Neural cell (in vitro differentiated cells): ENCODE measurements at regions not wholly inside any gene's neighbourhood (a gene's known extent, or its start where the extent isn't known, plus 50 kb on each side); places are given as distances from the start of the nearest gene placed in this dataset.

Experiments used
- EZH2 ChIP-seq: fragments of 200-600, 300-800 bp; shearing (Covaris generic), sonication (generic); IDR thresholded peaks from 2 replicates; pipeline ENCODE4 v1.6.1; 2014; ENCODE audit warnings: antibody characterized with exemption, low read length, borderline replicate concordance, mild to moderate bottlenecking; ENCODE audit not compliant: insufficient read depth, poor library complexity, severe bottlenecking
- POLR2AphosphoS5 ChIP-seq: IDR thresholded peaks from 2 replicates; pipeline ENCODE4 v1.6.1; 2012
- RAD21 ChIP-seq: fragments of 450-650 bp; conservative IDR thresholded peaks from 2 replicates; pipeline ENCODE4 v1.6.1; 2014; ENCODE audit warnings: antibody characterized with exemption, mild to moderate bottlenecking, moderate library complexity
- TAF1 ChIP-seq: IDR thresholded peaks from 2 replicates; pipeline ENCODE4 v1.6.1; 2012; ENCODE audit warnings: low read depth
- TF ChIP-seq, protein P1 (sequence below): IDR thresholded peaks from 2 replicates; pipeline ENCODE4 v1.6.1; 2012; ENCODE audit warnings: borderline replicate concordance
- TF ChIP-seq, protein P2 (sequence below): fragments of 450-650 bp; IDR thresholded peaks from 2 replicates; pipeline ENCODE4 v1.5.1; 2014; ENCODE audit warnings: antibody characterized with exemption, mild to moderate bottlenecking, moderate library complexity; ENCODE audit not compliant: poor library complexity, severe bottlenecking

DNA sequence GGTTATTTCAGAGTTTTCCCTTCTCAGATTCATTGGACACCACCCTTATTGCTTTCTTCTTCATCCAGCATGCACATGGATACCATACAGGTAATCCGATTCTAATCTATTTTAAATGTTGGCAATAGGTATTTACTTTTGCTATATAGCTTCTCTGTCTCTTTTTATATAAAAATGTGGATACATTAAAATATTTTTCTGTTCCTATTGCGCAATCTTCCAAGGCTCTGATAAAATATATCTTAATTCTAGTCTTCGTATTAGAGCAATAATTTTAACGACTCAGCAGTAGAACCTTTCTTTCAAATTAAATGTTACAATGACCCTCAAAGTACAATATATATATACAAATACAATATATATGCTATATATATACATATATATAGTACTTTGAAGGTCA lies 239.8 kb downstream of the DCAF12L2 start:
- no peak for TF ChIP-seq POLR2AphosphoS5
- TF ChIP-seq, protein P1, sequence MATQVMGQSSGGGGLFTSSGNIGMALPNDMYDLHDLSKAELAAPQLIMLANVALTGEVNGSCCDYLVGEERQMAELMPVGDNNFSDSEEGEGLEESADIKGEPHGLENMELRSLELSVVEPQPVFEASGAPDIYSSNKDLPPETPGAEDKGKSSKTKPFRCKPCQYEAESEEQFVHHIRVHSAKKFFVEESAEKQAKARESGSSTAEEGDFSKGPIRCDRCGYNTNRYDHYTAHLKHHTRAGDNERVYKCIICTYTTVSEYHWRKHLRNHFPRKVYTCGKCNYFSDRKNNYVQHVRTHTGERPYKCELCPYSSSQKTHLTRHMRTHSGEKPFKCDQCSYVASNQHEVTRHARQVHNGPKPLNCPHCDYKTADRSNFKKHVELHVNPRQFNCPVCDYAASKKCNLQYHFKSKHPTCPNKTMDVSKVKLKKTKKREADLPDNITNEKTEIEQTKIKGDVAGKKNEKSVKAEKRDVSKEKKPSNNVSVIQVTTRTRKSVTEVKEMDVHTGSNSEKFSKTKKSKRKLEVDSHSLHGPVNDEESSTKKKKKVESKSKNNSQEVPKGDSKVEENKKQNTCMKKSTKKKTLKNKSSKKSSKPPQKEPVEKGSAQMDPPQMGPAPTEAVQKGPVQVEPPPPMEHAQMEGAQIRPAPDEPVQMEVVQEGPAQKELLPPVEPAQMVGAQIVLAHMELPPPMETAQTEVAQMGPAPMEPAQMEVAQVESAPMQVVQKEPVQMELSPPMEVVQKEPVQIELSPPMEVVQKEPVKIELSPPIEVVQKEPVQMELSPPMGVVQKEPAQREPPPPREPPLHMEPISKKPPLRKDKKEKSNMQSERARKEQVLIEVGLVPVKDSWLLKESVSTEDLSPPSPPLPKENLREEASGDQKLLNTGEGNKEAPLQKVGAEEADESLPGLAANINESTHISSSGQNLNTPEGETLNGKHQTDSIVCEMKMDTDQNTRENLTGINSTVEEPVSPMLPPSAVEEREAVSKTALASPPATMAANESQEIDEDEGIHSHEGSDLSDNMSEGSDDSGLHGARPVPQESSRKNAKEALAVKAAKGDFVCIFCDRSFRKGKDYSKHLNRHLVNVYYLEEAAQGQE: no peak
- TF ChIP-seq EZH2: no peak
- TF ChIP-seq, protein P2, sequence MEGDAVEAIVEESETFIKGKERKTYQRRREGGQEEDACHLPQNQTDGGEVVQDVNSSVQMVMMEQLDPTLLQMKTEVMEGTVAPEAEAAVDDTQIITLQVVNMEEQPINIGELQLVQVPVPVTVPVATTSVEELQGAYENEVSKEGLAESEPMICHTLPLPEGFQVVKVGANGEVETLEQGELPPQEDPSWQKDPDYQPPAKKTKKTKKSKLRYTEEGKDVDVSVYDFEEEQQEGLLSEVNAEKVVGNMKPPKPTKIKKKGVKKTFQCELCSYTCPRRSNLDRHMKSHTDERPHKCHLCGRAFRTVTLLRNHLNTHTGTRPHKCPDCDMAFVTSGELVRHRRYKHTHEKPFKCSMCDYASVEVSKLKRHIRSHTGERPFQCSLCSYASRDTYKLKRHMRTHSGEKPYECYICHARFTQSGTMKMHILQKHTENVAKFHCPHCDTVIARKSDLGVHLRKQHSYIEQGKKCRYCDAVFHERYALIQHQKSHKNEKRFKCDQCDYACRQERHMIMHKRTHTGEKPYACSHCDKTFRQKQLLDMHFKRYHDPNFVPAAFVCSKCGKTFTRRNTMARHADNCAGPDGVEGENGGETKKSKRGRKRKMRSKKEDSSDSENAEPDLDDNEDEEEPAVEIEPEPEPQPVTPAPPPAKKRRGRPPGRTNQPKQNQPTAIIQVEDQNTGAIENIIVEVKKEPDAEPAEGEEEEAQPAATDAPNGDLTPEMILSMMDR: no peak
- no peak for TF ChIP-seq TAF1
- TF ChIP-seq RAD21: no peak
